ENCODE measurements at regions not wholly inside any gene's neighbourhood (a gene's known extent, or its start where the extent isn't known, plus 50 kb on each side); places are given as distances from the start of the nearest gene placed in this dataset.
"Not testable (repeated sequence)": the region's sequence is repeated elsewhere in the genome, so short reads cannot be mapped to it uniquely, and the experiment has no call there.

DNA sequence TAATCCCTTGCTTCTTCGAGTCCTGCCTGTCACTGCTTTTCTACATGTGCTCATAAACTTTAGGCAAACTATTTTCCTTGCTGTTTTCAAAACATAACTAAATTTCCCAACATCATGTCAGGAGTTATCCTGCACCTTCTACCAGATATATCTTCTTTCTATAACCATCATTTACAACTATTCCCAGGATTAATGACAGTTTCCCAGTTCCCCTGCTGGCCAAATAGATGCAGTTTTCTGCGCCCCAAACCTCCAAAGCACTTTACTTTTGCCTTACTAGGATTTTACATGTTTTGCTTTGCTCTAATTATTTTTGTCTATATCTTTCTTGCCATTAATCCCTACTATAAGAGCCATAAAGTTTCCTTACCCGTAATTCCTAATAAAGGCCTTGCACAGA is 122.5 kb downstream of the GLUL start:
- in situ Hi-C loops (cut with HindIII; ENCODE audit: low pct_unique_long_range_greater_than_20kb, low sequenced_read_pairs): no loop called here
- no peak for DNase-seq (ENCODE audit: low read depth)

DNA sequence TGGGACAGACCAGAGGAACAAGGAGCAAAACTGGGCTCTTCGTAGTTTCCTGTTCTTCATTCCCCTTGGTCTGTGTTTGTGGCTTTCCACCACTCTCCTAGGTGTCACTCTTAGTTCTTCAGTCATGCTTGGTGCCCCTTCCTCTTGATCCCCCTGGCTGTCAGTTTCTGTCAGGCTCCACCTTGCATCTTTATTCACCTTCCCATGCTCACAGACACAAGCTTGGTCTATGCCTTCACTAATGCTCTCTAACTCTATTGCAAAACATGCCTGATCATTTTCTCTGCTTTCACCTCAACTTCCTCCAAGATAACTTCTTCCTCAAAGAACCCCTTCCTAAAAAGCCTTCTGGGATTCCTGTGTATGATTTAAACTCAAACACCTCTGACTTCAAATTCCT is 122.9 kb downstream of the GLUL start:
- DNase-seq (ENCODE audit: low read depth): no peak
- in situ Hi-C loops (cut with HindIII; ENCODE audit: low pct_unique_long_range_greater_than_20kb, low sequenced_read_pairs): no loop called here

DNA sequence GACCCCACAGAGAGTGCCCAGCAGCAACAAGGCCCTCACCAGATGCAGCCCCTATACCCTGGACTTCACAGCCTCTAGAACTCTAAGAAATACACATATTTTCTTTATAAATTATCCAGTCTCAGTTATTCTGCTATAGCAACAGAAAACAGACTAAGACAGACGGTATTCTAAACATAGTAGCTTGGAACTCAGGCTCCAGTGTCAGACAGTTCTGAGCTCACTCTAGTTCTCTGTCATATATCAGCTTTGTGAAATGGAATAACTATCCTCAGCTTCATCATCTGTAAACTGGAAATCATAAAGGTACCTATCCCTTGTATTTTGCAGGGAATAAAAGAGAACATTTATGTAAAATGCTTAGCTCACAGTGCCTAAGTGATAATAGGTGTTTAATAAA is 127.4 kb downstream of the GLUL start:
- no peak for DNase-seq (ENCODE audit: low read depth)
- in situ Hi-C loops (cut with HindIII; ENCODE audit: low pct_unique_long_range_greater_than_20kb, low sequenced_read_pairs): no loop called here

DNA sequence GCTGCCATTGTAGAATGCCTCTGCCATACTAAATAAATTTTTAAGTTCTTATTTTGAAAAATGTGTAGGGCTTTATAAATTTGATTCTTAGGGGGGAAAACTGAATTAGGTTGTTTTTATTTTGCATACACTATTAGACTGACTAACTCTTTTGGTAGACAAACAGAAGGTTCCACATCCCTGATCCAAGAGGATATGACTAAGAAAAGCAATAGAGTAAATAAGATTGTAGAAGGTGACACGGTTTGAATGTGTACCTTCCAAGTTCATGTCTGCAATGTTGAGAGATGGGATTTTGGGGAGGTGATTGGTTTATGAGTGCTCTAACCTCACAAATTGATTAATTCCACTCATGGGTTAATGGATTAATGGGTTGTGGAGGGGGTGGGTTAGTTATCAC is 127.9 kb downstream of the GLUL start:
- no peak for DNase-seq (ENCODE audit: low read depth)
- in situ Hi-C loops (cut with HindIII; ENCODE audit: low pct_unique_long_range_greater_than_20kb, low sequenced_read_pairs): no loop called here

DNA sequence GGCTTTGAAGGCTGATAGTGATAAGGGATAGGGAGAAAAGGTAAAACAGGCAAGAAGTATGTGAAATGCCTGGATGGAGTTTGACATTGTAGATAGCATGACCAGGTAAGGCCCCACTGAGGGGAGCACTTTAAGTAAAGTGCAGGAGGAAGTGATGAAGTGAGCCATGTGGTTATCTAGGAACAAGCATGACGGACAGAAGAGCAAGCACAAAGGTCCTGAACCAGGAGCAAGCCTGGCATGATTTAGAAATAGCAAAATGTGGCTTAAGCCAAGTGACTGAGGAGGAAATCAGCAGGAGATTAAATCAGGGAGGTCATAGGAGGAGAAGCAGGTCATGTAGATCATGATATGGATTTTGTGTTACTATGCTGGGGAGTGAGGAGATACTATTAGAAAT is 129.2 kb downstream of the GLUL start:
- in situ Hi-C loops (cut with HindIII; ENCODE audit: low pct_unique_long_range_greater_than_20kb, low sequenced_read_pairs): no loop called here
- DNase-seq (ENCODE audit: low read depth): no peak

DNA sequence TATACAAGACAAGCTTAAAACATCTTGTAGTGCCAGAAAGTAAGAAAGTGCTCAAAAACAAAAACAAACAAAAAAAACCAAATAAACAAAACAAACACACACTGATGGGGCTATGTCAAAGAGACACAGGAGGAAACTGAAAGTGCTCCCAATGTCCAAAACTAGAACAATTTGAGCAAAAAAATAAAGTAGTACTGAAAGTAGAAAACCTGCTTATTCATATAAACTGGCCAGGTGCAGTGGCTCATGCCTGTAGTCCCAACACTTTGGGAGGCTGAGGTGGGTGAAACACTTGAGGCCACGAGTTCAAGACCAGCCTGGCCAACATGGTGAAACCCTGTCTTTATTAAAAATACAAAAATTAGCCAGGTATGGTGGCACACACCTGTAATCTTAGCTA is 129.9 kb downstream of the GLUL start:
- no peak for DNase-seq (ENCODE audit: low read depth)
- in situ Hi-C loops (cut with HindIII; ENCODE audit: low pct_unique_long_range_greater_than_20kb, low sequenced_read_pairs): no loop called here

DNA sequence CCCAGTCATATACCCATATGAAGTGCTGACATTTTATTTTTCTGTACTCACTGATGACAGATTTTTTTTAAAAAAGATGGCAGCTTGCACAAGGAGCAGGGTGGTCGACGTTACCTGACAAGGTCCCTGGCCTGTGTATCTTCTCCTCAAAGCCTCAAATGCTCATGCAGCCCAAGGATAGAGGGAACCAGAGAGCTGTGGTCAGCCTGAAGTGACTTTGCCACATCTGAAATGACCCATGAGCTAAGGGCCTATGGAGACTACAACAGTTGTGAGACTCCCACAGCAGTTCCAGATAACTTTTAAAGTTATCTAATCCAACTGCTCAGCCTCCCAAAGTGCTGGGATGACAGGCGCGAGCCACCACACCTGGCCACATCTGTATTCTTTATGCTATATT is 131.1 kb downstream of the GLUL start:
- in situ Hi-C loops (cut with HindIII; ENCODE audit: low pct_unique_long_range_greater_than_20kb, low sequenced_read_pairs): no loop called here
- DNase-seq (ENCODE audit: low read depth): no peak

DNA sequence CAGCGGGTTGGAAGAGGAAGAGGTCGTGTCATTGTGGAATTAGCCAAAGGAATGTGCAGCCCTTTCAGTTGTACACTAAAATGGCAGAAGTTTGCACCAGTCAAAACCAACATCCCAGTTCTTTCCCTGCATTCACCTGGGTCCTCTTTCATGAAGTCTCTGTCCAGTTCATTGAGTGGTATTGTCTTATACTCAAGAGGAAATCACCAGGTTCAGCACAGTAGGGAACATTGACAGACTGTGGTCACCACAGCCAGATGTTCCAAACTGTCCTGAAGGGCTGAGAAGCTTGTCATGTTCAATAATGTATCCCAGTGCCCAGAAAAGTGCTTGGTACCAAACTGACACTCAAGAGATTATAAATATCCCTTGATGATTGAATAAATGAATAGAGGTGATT is 131.6 kb downstream of the GLUL start:
- in situ Hi-C loops (cut with HindIII; ENCODE audit: low pct_unique_long_range_greater_than_20kb, low sequenced_read_pairs): no loop called here
- DNase-seq (ENCODE audit: low read depth): no peak

DNA sequence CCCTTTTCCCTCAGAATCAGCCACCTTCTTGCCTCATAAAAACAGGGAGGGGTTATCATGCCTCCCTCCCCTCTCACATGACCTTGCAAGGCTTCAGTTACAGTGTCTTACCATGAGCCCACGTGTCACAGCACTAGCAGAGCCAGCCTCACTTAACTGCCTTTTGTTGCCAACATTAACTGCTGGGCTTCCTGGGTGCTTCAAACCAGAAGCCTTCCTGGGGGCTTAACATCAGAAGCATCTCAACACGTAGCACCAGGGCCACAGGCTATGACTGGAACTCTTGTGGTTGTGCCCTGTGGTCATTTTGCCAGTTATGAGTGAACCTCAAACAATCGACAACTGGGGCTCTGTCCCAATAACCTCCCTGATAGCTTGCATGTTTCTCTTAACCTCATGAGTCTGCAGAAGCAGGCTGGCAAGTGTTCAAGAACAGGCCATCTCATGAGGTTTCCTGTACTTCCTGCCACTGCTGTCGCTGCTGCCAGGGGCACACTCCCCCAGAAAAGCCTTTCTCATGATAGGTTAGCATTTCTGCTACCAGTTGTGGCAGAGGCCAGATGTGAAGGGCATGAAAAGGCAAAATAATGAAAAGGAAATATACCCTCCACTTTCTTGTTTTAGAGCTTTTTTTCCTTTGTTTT is 132.2 kb downstream of the GLUL start:
- in situ Hi-C loops (cut with HindIII; ENCODE audit: low pct_unique_long_range_greater_than_20kb, low sequenced_read_pairs): no loop called here
- no peak for DNase-seq (ENCODE audit: low read depth)

DNA sequence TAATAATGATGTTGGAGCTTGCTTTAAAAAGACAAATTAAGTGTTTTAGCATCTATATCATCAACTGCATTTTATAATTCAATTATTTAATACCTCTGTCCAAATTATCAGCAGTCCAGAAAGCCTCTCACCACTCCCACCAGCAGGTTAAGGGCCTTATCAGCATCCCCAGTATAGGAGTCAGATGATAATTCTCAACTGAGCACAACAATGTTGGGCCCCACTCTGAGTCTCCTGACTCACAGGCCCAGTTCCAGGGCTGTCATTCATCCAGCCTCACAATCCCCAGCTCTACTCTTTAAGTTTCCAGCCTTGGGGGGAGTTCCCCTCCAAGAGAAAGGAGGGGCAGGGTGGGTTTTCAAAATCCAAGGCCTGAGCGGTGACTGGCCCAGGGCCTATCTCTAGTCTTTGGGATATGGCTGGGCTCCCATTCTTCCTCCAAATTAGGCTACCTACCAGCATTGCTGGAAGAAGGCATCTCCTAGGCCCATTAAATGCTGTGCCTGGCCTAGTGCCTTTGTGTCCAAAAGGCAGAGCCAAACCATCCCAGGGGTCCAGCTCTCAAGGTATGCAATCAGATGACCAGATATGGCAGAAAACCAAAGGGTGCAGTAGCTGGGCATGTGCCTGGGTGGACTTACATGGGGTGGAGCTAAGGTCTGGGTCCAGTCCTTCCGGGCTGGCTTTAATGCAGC is 134.1 kb downstream of the GLUL start:
- in situ Hi-C loops (cut with HindIII; ENCODE audit: low pct_unique_long_range_greater_than_20kb, low sequenced_read_pairs): no loop called here
- DNase-seq (ENCODE audit: low read depth): no peak

DNA sequence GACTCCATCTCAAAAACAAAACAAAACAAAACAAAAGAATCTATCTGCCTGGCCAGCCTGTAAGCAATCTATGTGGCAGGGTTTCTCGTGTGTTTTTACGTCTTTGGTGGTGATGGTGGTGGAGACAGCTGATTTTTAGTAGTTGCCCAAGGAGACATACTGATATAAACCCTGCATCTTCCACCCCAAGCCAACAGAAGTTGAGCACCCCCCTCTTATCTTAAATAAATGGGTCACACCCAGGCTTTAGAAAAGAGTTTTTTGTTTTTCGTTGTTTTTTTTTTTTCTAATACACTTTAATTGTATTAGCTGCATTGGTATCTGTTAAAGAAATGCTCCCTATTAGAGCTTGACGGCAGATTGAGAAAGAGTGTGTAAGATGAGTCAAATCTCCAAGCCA is 134.7 kb downstream of the GLUL start:
- in situ Hi-C loops (cut with HindIII; ENCODE audit: low pct_unique_long_range_greater_than_20kb, low sequenced_read_pairs): no loop called here
- no peak for DNase-seq (ENCODE audit: low read depth)

DNA sequence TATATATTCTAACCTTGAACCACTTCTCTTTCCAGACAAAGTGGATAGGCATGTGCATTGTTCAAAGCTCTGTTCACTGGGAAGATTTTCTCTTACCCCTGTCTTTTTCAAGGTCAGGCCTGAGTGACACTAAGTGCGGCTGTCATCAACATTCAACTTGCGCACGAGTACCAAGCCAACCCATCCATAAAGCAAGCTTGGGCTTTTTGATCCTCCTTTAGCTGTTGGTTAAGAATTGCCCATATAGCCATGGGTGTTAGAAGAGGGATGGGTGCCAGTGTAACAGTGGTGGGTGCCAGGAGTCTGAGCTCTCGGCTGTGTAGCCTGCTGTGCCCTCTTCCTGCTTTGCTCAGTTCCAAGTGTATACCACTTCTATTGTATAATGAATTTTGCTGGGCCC is 136.1 kb downstream of the GLUL start:
- in situ Hi-C loops (cut with HindIII; ENCODE audit: low pct_unique_long_range_greater_than_20kb, low sequenced_read_pairs): no loop called here
- DNase-seq (ENCODE audit: low read depth): no peak

DNA sequence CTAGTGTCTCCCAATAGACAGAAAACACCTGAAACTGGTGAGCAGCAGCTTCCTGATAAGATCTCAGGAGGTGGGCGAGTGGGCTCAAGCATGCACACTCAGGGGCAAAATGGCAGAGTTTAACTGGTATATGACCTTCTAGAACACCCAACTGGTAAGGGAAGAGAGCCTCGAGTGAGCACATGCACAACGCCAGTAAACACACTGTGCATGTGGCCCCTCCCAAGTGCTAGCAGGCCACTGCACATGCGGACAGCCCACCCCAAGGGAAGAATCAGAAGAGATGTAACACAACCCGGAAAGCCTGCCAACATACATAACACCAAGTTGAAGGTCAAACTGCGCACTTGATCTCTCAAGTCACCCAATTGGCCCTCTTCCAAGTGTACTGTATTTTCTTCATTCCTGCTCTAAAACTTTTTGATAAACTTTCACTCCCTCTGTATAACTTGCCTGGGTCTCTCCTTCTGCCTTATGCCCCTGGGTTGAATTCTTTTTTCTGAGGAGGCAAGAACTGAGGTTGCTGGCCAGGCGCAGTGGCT is 138.2 kb downstream of the GLUL start:
- in situ Hi-C loops (cut with HindIII; ENCODE audit: low pct_unique_long_range_greater_than_20kb, low sequenced_read_pairs): no loop called here
- no peak for DNase-seq (ENCODE audit: low read depth)

DNA sequence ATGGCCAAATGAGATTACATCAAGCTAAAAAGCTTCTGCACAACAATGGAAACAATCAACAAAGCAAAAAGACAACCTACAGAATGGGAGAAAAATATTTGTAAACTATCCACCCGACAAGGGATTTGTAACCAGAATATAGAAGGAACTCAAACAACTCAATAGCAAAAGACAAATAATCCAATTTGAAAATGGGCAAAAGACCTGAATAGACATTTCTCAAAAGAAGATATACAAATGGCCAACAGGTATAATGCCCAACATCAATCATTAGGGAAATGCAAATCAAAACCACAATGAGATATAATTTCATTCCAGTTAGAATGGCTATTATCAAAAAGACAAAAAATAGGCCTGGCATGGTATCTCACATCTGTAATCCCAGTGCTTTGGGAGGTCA is 140.0 kb downstream of the GLUL start:
- in situ Hi-C loops (cut with HindIII; ENCODE audit: low pct_unique_long_range_greater_than_20kb, low sequenced_read_pairs): no loop called here
- no peak for DNase-seq (ENCODE audit: low read depth)

DNA sequence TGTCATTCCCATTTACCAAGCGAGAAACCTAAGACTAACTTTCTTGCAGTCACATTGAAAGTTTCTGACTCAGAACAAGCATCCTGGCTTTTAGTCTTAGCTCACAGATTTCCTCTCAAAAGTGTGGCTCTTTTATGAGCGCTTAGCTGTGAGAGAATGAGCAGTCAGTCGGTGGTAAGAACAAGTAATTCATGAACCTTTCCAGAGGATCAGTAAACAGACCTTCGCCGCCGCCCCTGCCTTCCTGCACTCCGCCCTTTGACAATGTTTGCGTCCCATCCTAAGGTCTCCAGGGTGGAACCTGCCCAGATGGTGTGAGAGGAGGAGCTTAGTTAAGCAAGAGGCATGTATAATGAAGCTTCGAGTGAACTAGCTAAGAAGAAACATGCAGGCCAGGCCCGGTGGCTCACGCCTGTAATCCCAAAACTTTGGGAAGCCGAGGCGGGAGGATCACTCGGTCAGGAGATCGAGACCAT is 142.4 kb downstream of the GLUL start:
- in situ Hi-C loops (cut with HindIII; ENCODE audit: low pct_unique_long_range_greater_than_20kb, low sequenced_read_pairs): no loop called here
- DNase-seq (ENCODE audit: low read depth): no peak

DNA sequence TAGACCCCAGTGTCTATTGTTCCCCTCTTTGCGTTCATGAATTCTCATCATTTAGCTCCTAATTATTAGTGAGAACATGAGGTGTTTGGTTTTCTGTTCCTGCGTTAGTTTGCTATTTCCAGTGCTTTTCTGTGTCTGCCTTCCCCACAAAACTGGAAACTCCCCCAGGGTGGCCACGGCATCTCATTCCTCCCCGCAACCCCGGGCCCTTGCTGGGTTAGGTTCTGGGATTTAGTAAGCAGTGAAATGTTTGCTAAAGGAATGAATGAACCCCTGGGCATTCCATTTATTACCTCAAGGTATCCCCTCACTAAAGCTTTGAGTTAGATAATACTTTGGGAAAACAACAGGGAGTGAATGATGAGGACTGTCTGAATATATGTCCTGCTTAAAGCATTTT is 142.9 kb downstream of the GLUL start:
- DNase-seq (ENCODE audit: low read depth): no peak
- in situ Hi-C loops (cut with HindIII; ENCODE audit: low pct_unique_long_range_greater_than_20kb, low sequenced_read_pairs): no loop called here

DNA sequence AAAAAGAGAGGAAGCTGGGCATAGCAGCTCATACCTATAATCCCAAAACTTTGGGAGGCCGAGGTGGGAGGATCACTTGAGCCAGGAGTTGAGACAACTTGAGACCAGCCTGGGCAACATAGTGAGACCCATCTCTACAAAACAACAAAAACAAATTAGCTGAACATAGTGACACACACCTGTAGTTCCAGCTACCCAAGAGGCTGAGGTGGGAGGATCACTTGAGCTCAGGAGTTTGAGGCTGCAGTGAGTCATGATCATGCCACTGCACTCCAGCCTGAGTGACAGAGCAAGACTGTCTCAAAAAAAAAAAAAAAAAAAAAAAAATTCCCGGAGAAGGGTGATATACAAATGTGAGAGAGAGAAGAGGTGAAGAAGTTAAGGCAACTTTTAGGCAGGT is 143.8 kb downstream of the GLUL start:
- in situ Hi-C loops (cut with HindIII; ENCODE audit: low pct_unique_long_range_greater_than_20kb, low sequenced_read_pairs); DNase-seq (ENCODE audit: low read depth): not testable (repeated sequence)

DNA sequence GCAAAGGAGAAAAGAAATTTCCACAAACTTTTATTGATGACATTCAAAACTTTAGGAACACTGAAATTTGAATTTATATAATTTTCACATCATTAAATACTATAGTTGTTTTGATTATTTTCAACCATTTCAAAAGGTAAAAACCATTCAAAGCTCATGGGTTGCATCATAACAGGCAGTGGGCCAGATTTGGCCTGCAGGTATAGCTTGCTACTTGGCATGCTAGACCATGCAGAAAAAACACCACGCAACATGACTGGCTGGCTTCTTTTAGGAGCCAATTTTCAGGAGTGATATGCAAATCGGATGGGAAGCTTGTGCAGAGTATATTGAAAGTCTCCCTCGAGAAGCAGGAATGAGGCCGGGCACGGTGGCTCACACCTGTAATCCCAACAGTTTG is 144.8 kb downstream of the GLUL start:
- in situ Hi-C loops (cut with HindIII; ENCODE audit: low pct_unique_long_range_greater_than_20kb, low sequenced_read_pairs): no loop called here
- no peak for DNase-seq (ENCODE audit: low read depth)

DNA sequence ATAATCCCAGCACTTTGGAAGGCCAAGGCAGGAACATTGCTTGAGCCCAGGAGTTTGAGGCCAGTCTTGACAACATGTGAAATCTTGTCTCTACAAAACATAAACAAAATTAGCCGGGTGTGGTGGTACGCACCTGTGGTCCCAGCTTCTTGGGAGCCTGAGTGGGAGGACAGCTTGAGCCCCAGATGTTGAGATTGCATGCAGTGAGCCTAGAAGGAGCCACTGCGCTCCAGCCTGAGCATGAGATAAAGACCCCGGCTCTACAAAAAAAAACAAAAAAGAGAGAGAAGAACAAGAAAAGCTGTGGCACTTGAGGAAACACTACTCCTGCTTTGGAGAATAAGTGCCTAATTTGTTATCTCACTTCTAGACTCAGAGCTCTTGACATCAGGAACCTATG is 146.6 kb downstream of the GLUL start:
- in situ Hi-C loops (cut with HindIII; ENCODE audit: low pct_unique_long_range_greater_than_20kb, low sequenced_read_pairs): no loop called here
- DNase-seq (ENCODE audit: low read depth): no peak

DNA sequence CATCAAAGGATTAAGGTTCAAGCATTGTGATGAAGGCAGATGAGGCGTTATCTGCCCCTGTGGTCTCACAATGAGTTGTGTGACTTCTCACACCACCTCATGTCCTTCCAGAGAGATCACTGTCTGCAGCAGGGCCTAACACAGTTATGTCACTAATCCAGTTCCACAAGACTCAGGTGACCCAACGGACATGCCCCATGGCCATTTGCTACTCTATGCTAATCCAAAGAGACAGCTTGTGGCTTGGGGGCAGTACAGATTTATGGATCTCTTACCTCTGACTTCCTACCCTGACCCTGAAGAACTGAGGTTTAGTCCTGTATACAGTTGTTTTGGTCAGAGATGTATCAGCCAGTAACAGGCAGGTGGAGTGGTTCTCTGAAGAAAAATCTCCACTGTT is 147.1 kb downstream of the GLUL start:
- in situ Hi-C loops (cut with HindIII; ENCODE audit: low pct_unique_long_range_greater_than_20kb, low sequenced_read_pairs): no loop called here
- no peak for DNase-seq (ENCODE audit: low read depth)

Measured in Caki2 (cell line).